NCI-H2227 treated with DMSO at 0.1 percent for 48 hours (cell line): ENCODE measurements at regions not wholly inside any gene's neighbourhood (a gene's known extent, or its start where the extent isn't known, plus 50 kb on each side); places are given as distances from the start of the nearest gene placed in this dataset.
"Not testable (repeated sequence)": the region's sequence is repeated elsewhere in the genome, so short reads cannot be mapped to it uniquely, and the experiment has no call there.

Source experiments
- DNase-seq: peaks from one replicate; lab custom pipeline; 2025; lab: John Stamatoyannopoulos, UW

- DNase-seq: no peak
These were observed 74.7 kb downstream of the BUD13 start for GRCh38 chr11:116698080-116698479.

- DNase-seq: no peak
These were observed 75.1 kb downstream of the BUD13 start for GRCh38 chr11:116697639-116698038.

- DNase-seq: no peak
These were observed 75.8 kb downstream of the BUD13 start for GRCh38 chr11:116697011-116697410.

- DNase-seq: no peak
These were observed 76.3 kb downstream of the BUD13 start for GRCh38 chr11:116696381-116696941.

GRCh38 chr11:116695657-116696254 lies 77.0 kb downstream of the BUD13 start:
- no peak for DNase-seq

GRCh38 chr11:116694815-116695590 lies 77.8 kb downstream of the BUD13 start:
- DNase-seq: no peak

GRCh38 chr11:116694349-116694725 lies 78.5 kb downstream of the BUD13 start:
- no peak for DNase-seq

- no peak for DNase-seq
These were observed 79.0 kb downstream of the BUD13 start for GRCh38 chr11:116693593-116694348.

- no peak for DNase-seq
These were observed 79.7 kb downstream of the BUD13 start for GRCh38 chr11:116693102-116693570.

- no peak for DNase-seq
These were observed 80.3 kb downstream of the BUD13 start for GRCh38 chr11:116692318-116693101.

- peak; percentile 34 for DNase-seq
These were observed 81.0 kb downstream of the BUD13 start for GRCh38 chr11:116691771-116692177.

- no peak for DNase-seq
These were observed 82.2 kb downstream of the BUD13 start for GRCh38 chr11:116690611-116691010.

GRCh38 chr11:116689413-116690127 lies 83.2 kb downstream of the BUD13 start:
- DNase-seq: no peak

GRCh38 chr11:116688202-116688540 lies 84.6 kb downstream of the BUD13 start:
- DNase-seq: no peak

GRCh38 chr11:116687458-116688201 lies 85.2 kb downstream of the BUD13 start:
- DNase-seq: no peak

GRCh38 chr11:116686866-116687265 lies 85.9 kb downstream of the BUD13 start:
- DNase-seq: no peak

GRCh38 chr11:116683982-116684381 lies 88.8 kb downstream of the BUD13 start:
- no peak for DNase-seq

GRCh38 chr11:116680349-116681125 lies 92.2 kb downstream of the BUD13 start:
- no peak for DNase-seq

GRCh38 chr11:116678887-116679286 lies 93.9 kb downstream of the BUD13 start:
- no peak for DNase-seq

- not testable (repeated sequence) for DNase-seq
These were observed 105.5 kb downstream of the BUD13 start for GRCh38 chr11:116667318-116667717.
